ENCODE measurements at regions not wholly inside any gene's neighbourhood (a gene's known extent, or its start where the extent isn't known, plus 50 kb on each side); places are given as distances from the start of the nearest gene placed in this dataset.

GRCh38 chr6:168226902-168227318, 92.7 kb downstream of the DACT2 start (continued):
- no peak for TF ChIP-seq ZNF280B (CRISPR knock-in tag; IDR thresholded peaks at IDR 0.05)

GRCh38 chr6:168226061-168226752, 93.4 kb downstream of the DACT2 start:
- H3K9ac ChIP-seq (ENCODE audit: insufficient read depth in 1 of 2, low read depth in 2 of 2, low read length in 2 of 2) = no peak overlapping the region
- no TSS peak for BruUV-seq (replicated peaks)
- in situ Hi-C loops (cut with MboI) (no loop called here), intact Hi-C loops (cut with micrococcal nuclease) (no loop called here)
- H4K20me1 ChIP-seq (replicated peaks; ENCODE audit: control insufficient read depth, insufficient read depth, low read length) = peaks cover 9% of the 10 kb centered on the region
- CTCF ChIA-PET (ENCODE audit: low intra/inter-chr PET ratio) = no interaction called here
- under 1% methylated on average over 9 of the region's 9 CpGs for WGBS (ENCODE audit: insufficient coverage, low coverage, missing lambda C conversion rate)
- no peaks in the 10 kb centered on the region for H3K9me1 ChIP-seq (ENCODE audit: control insufficient read depth, insufficient read depth, low read length)
- POLR2A ChIA-PET = no interaction called here
- no peaks in the 10 kb centered on the region for H3K36me3 ChIP-seq (ENCODE audit: control insufficient read depth, insufficient read depth, low read length)
- FAIRE-seq = no peak
- peaks cover 0 to 3% of the 10 kb centered on the region in 2 experiments; a peak in 1 of 5 replicates for H3K4me1 ChIP-seq (replicated peaks in 1 of 2; ENCODE audit: control insufficient read depth in 2 of 2, insufficient read depth in 2 of 2, low read length in 2 of 2)
- H3K4me3 ChIP-seq = no peak overlapping the region
- H3K9me3 ChIP-seq (replicated peaks; ENCODE audit: control insufficient read depth, insufficient read depth, low read depth, low read length) = no peaks in the 10 kb centered on the region
- H3K4me2 ChIP-seq (ENCODE audit: insufficient read depth, low read length) = no peak overlapping the region
- ATAC-seq = no peak
- H3K27me3 ChIP-seq (ENCODE audit: control insufficient read depth in 2 of 2, insufficient read depth in 2 of 2, low read length in 2 of 2) = peaks cover 51 to 79% of the 10 kb centered on the region in 2 experiments
- H2AFZ ChIP-seq (ENCODE audit: low read depth, low read length) = no peak overlapping the region
- no peak overlapping the region for H3K27ac ChIP-seq (ENCODE audit: extremely low read depth, low read depth, low read length)
- H3K79me2 ChIP-seq (ENCODE audit: control insufficient read depth, insufficient read depth, low read length) = no peaks in the 10 kb centered on the region
- DNase-seq (ENCODE audit: extremely low read depth in 1 of 4, low spot score in 3 of 4) = no peak
- TF ChIP-seq ARID3A (IDR thresholded peaks at IDR 0.05; ENCODE audit: borderline replicate concordance, low read depth, low read length) (no peak), FOXP1 (CRISPR knock-in tag; IDR thresholded peaks at IDR 0.05) (no peak), PCBP1 (IDR thresholded peaks at IDR 0.05; ENCODE audit: low read depth, low read length, poor library complexity, severe bottlenecking) (no peak), NEUROD1 (IDR thresholded peaks at IDR 0.05; ENCODE audit: borderline replicate concordance, low read depth, low read length, partially characterized antibody) (no peak), TCF7 (IDR thresholded peaks at IDR 0.05; ENCODE audit: borderline replicate concordance) (no peak), CAMTA2 (CRISPR knock-in tag; conservative IDR thresholded peaks at IDR 0.05) (no peak), PRMT5 (CRISPR knock-in tag; IDR thresholded peaks at IDR 0.05) (no peak), ZNF124 (CRISPR knock-in tag; IDR thresholded peaks at IDR 0.05) (no peak), DEAF1 (CRISPR knock-in tag; IDR thresholded peaks at IDR 0.05) (no peak), BHLHE40 (IDR thresholded peaks at IDR 0.05; ENCODE audit: low read length) (no peak), ATF2 (CRISPR knock-in tag; IDR thresholded peaks at IDR 0.05) (no peak), SAP30 (IDR thresholded peaks at IDR 0.05; ENCODE audit: borderline replicate concordance, insufficient read depth, low read depth, low read length, poor library complexity, severe bottlenecking) (no peak)
